NCI-H446 treated with DMSO at 0.1 percent for 48 hours (cell line): ENCODE measurements at regions not wholly inside any gene's neighbourhood (a gene's known extent, or its start where the extent isn't known, plus 50 kb on each side); places are given as distances from the start of the nearest gene placed in this dataset.
"Not testable (repeated sequence)": the region's sequence is repeated elsewhere in the genome, so short reads cannot be mapped to it uniquely, and the experiment has no call there.

Source experiments
- DNase-seq: peaks from one replicate; lab custom pipeline; 2025; lab: John Stamatoyannopoulos, UW

GRCh38 chr18:14606546-14606945, 63.1 kb upstream of the POTEC start:
- not testable (repeated sequence) for DNase-seq

- DNase-seq = not testable (repeated sequence)
Observed at GRCh38 chr18:14607360-14607759, 64.0 kb upstream of the POTEC start.

GRCh38 chr18:14612422-14612821, 69.0 kb upstream of the POTEC start:
- DNase-seq = not testable (repeated sequence)

GRCh38 chr18:14614485-14614884, 71.1 kb upstream of the POTEC start:
- DNase-seq = not testable (repeated sequence)

- DNase-seq = not testable (repeated sequence)
Observed at GRCh38 chr18:14627336-14627735, 83.9 kb upstream of the POTEC start.

- not testable (repeated sequence) for DNase-seq
Observed at GRCh38 chr18:14628323-14628978, 85.1 kb upstream of the POTEC start.

- DNase-seq = not testable (repeated sequence)
Observed at GRCh38 chr18:14628979-14629325, 85.6 kb upstream of the POTEC start.

GRCh38 chr18:14632976-14633375, 89.6 kb upstream of the POTEC start:
- not testable (repeated sequence) for DNase-seq

GRCh38 chr18:14638008-14638407, 94.6 kb upstream of the POTEC start:
- DNase-seq = not testable (repeated sequence)

GRCh38 chr18:14641121-14641520, 97.7 kb upstream of the POTEC start:
- DNase-seq = not testable (repeated sequence)

GRCh38 chr18:14643715-14644290, 100.4 kb upstream of the POTEC start:
- not testable (repeated sequence) for DNase-seq

GRCh38 chr18:14693051-14693450, 54.9 kb upstream of the ANKRD30B start:
- DNase-seq = peak; percentile 32

GRCh38 chr18:14693882-14694281, 54.1 kb upstream of the ANKRD30B start:
- not testable (repeated sequence) for DNase-seq

- DNase-seq = not testable (repeated sequence)
Observed at GRCh38 chr18:14698006-14698405, 50.0 kb upstream of the ANKRD30B start.
